B cell (primary cell): ENCODE measurements at regions not wholly inside any gene's neighbourhood (a gene's known extent, or its start where the extent isn't known, plus 50 kb on each side); places are given as distances from the start of the nearest gene placed in this dataset.

ENCODE experiments used
- ATAC-seq: fragments of 200-7000 bp; cut with Tn5 transposase; one replicate; pipeline ENCODE4 v1.10.0; 2021; ENCODE audit warnings: low read depth, mild to moderate bottlenecking, moderate number of reproducible peaks, moderate library complexity
- CTCF ChIA-PET: fragments of 350-600 bp; sonication (Branson Sonifier 250); formaldehyde crosslinking; loops from one replicate; lab custom pipeline; 2021; ENCODE audit warnings: antibody characterized with exemption, inconsistent platforms; lab: Charles Lee
- POLR2A ChIA-PET: fragments of 350-600 bp; sonication (Branson Sonifier 250); formaldehyde crosslinking; loops from one replicate; lab custom pipeline; 2021; ENCODE audit warnings: antibody characterized with exemption; lab: Charles Lee
- DNase-seq: peaks from one replicate; pipeline ENCODE4 v3.0.0; 2013
- H2AFZ ChIP-seq: 2 replicates; pipeline ENCODE4 v1.6.1; 2012; ENCODE audit warnings: mild to moderate bottlenecking, low read depth, low read length; ENCODE audit not compliant: insufficient read depth, poor library complexity, severe bottlenecking
- H3K27ac ChIP-seq, 2 donors: 1 replicate in 1 of 2; 2 replicates in 1 of 2; pipeline ENCODE4 v1.5.1; 2012 to 2013; ENCODE audit warnings: low read length in 2 of 2, mild to moderate bottlenecking in 2 of 2, moderate library complexity in 1 of 2
- H3K27me3 ChIP-seq, 4 experiments: fragments of 200-600 bp in 1 of 4; sonication (generic) in 1 of 4; replicated peaks in 1 of 4; 1 replicate in 2 of 4; 2 replicates in 2 of 4; pipeline versions ENCODE4 v1.6.1 to v1.7.0; 2013 to 2016; ENCODE audit warnings: low read length in 3 of 4, mild to moderate bottlenecking in 2 of 4, mixed read lengths in 1 of 4, moderate library complexity in 1 of 4; ENCODE audit not compliant: insufficient read depth in 4 of 4, control insufficient read depth in 3 of 4; ENCODE audit errors: control extremely low read depth in 1 of 4
- H3K36me3 ChIP-seq, 2 experiments: replicated peaks in 1 of 2; 1 replicate in 1 of 2; 2 replicates in 1 of 2; pipeline versions ENCODE4 v1.6.1 to v1.7.1; 2013; ENCODE audit warnings: low read length in 1 of 2; ENCODE audit not compliant: insufficient read depth in 2 of 2, control insufficient read depth in 1 of 2; ENCODE audit errors: control extremely low read depth in 1 of 2, extremely low read depth in 1 of 2
- H3K4me1 ChIP-seq, 2 donors: fragments of 200-600 bp in 1 of 2; sonication (generic) in 1 of 2; 1 replicate in 1 of 2; 2 replicates in 1 of 2; pipeline versions ENCODE4 v1.5.1 to v1.6.1; 2013 to 2017; ENCODE audit warnings: low read length in 2 of 2; ENCODE audit not compliant: control insufficient read depth in 2 of 2, insufficient read depth in 2 of 2
- H3K4me2 ChIP-seq: replicated peaks from 2 replicates; pipeline ENCODE3; 2012; ENCODE audit warnings: mild to moderate bottlenecking, low read depth, low read length; ENCODE audit not compliant: poor library complexity, severe bottlenecking
- H3K4me3 ChIP-seq, 5 experiments: fragments of 200-600 bp in 1 of 5; sonication (generic) in 1 of 5; 1 replicate in 3 of 5; 2 replicates in 2 of 5; pipeline versions ENCODE4 v1.5.1 to v1.7.0; 2011 to 2016; ENCODE audit warnings: low read length in 4 of 5, mild to moderate bottlenecking in 4 of 5, low read depth in 2 of 5, control low read depth in 1 of 5, moderate library complexity in 1 of 5; ENCODE audit not compliant: insufficient read depth in 1 of 5; ENCODE audit errors: control extremely low read depth in 1 of 5, extremely low read depth in 1 of 5
- H3K79me2 ChIP-seq: fragments of 200-600 bp; sonication (generic); one replicate; pipeline ENCODE4 v1.6.0; 2016; ENCODE audit warnings: low read length; ENCODE audit not compliant: control insufficient read depth, insufficient read depth
- H3K9ac ChIP-seq: fragments of 200-600 bp; sonication (generic); 2 replicates; pipeline ENCODE4 v1.6.1; 2017; ENCODE audit warnings: mild to moderate bottlenecking, low read length, moderate library complexity
- H3K9me3 ChIP-seq, 3 donors: one replicate each; pipeline versions ENCODE4 v1.6.1 to v1.7.1; 2013; ENCODE audit warnings: low read length in 2 of 3; ENCODE audit not compliant: control insufficient read depth in 2 of 3, insufficient read depth in 1 of 3; ENCODE audit errors: control extremely low read depth in 1 of 3
- H4K20me1 ChIP-seq: 2 replicates; pipeline ENCODE4 v1.6.0; 2012; ENCODE audit warnings: mild to moderate bottlenecking, low read length; ENCODE audit not compliant: insufficient read depth, control insufficient read depth, poor library complexity, severe bottlenecking
- H3K27ac Mint-ChIP-seq: one replicate; pipeline ENCODE4 v1.8.0; 2021; ENCODE audit warnings: mixed read lengths
- H3K27me3 Mint-ChIP-seq: one replicate; pipeline ENCODE4 v1.8.0; 2021; ENCODE audit warnings: mixed read lengths
- H3K4me1 Mint-ChIP-seq: one replicate; pipeline ENCODE4 v1.8.0; 2021; ENCODE audit warnings: mixed read lengths
- H3K4me3 Mint-ChIP-seq: one replicate; pipeline ENCODE4 v1.8.0; 2021; ENCODE audit warnings: mixed read lengths
- H3K9me3 Mint-ChIP-seq: one replicate; pipeline ENCODE4 v1.8.0; 2022; ENCODE audit warnings: mixed read lengths; ENCODE audit not compliant: insufficient read depth
- EZH2 ChIP-seq: IDR thresholded peaks from 2 replicates; pipeline ENCODE4 v1.6.1; 2012; ENCODE audit warnings: borderline replicate concordance, low read depth, mild to moderate bottlenecking, moderate library complexity, low read length; ENCODE audit not compliant: insufficient read depth, poor library complexity, severe bottlenecking
- WGBS: methylation state at CpG from one replicate; pipeline ENCODE4 v1.1.5; 2013; ENCODE audit warnings: missing lambda C conversion rate; ENCODE audit not compliant: insufficient coverage; 5-methylcytosine and 5-hydroxymethylcytosine counted together
- intact Hi-C: fragments of 100-400 bp; cut with micrococcal nuclease; formaldehyde crosslinking; loops from one replicate; pipeline ENCODE4 v1.10.0; 2022
- TF ChIP-seq, protein P1 (sequence below): fragments of 200-600 bp; IDR thresholded peaks from one replicate; pipeline ENCODE4 v1.8.0; 2022; ENCODE audit warnings: antibody characterized with exemption, mild to moderate bottlenecking

DNA sequence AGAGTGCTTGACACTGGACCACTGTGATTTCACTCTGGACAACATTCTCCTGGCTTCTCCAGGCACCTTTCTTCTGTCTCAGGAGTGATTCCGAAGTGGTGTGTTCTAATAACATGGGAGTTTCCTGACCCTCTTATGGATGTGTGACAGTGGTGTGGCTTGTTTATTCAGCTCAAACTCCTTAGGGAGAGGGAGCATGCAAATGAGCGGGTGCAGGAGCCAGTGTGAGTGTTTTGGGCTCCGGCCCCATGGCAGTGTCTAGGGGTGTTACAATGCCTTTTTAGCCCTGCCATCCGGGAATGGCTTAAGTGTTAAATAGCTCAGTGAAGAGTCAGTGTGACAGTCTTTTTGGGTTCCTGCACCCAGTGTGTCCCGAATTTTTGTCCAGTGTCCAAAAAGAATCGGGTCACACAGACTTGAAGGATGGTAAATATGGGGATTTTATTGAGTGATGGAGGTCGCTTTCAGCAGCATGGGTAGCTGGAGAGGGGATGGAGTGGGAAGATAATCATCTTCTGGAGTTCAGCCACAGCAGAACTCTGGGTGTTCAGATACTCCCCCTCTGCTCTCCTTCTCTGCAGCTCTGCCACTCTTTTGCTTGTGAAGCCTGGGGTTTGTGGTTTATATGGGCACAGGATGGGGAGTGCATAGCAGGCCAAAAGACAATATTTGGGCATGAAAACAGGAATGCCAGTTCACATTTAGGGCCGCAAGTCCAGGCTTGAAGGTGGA, 928.9 kb upstream of the CITED2 start:
- no peaks in the 10 kb centered on the region for H3K4me1 ChIP-seq
- no peak overlapping the region for H3K4me3 ChIP-seq
- H4K20me1 ChIP-seq: no peaks in the 10 kb centered on the region
- H3K27me3 ChIP-seq: no peaks in the 10 kb centered on the region
- Mint-ChIP-seq H3K9me3 (no peaks in the 10 kb centered on the region), H3K27me3 (peaks cover 4% of the 10 kb centered on the region), H3K27ac (no peak overlapping the region), H3K4me3 (no peak overlapping the region), H3K4me1 (no peaks in the 10 kb centered on the region)
- H3K9me3 ChIP-seq: no peaks in the 10 kb centered on the region
- intact Hi-C loops: no loop called here
- no peaks in the 10 kb centered on the region for H3K79me2 ChIP-seq
- no peak for DNase-seq
- no peaks in the 10 kb centered on the region for H3K36me3 ChIP-seq
- ATAC-seq: no peak
- H3K9ac ChIP-seq: no peak overlapping the region
- H3K4me2 ChIP-seq: no peak overlapping the region
- H2AFZ ChIP-seq: no peak overlapping the region
- WGBS: 91% methylated on average over 6 of the region's 8 CpGs
- ChIA-PET CTCF (no interaction called here), POLR2A (no interaction called here)
- H3K27ac ChIP-seq: no peak overlapping the region
- TF ChIP-seq EZH2: no peak
- TF ChIP-seq, protein P1, sequence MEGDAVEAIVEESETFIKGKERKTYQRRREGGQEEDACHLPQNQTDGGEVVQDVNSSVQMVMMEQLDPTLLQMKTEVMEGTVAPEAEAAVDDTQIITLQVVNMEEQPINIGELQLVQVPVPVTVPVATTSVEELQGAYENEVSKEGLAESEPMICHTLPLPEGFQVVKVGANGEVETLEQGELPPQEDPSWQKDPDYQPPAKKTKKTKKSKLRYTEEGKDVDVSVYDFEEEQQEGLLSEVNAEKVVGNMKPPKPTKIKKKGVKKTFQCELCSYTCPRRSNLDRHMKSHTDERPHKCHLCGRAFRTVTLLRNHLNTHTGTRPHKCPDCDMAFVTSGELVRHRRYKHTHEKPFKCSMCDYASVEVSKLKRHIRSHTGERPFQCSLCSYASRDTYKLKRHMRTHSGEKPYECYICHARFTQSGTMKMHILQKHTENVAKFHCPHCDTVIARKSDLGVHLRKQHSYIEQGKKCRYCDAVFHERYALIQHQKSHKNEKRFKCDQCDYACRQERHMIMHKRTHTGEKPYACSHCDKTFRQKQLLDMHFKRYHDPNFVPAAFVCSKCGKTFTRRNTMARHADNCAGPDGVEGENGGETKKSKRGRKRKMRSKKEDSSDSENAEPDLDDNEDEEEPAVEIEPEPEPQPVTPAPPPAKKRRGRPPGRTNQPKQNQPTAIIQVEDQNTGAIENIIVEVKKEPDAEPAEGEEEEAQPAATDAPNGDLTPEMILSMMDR: no peak

GRCh38 chr6:140300331-140300730, 925.9 kb upstream of the CITED2 start:
- WGBS: no CpG with 5 or more reads among the region's 1 CpG
- no peaks in the 10 kb centered on the region for H3K4me1 Mint-ChIP-seq
- Histone ChIP-seq H3K9me3 (no peaks in the 10 kb centered on the region), H3K27ac (no peak overlapping the region), H3K36me3 (no peaks in the 10 kb centered on the region), H3K4me2 (no peak overlapping the region), H2AFZ (no peak overlapping the region), H3K9ac (no peak overlapping the region), H4K20me1 (no peaks in the 10 kb centered on the region), H3K4me3 (no peak overlapping the region), H3K4me1 (no peaks in the 10 kb centered on the region), H3K79me2 (no peaks in the 10 kb centered on the region), H3K27me3 (no peaks in the 10 kb centered on the region)
- H3K27ac Mint-ChIP-seq: no peak overlapping the region
- H3K27me3 Mint-ChIP-seq: peaks cover 4% of the 10 kb centered on the region
- ChIA-PET POLR2A (no interaction called here), CTCF (interaction anchor here (0.6 kb wide), 1 partner anchor 1254 kb away, joined by 3 read pairs; no protein-coding TSS in a partner anchor)
- TF ChIP-seq EZH2: no peak
- TF ChIP-seq, protein P1: no peak
- DNase-seq (no peak), ATAC-seq (no peak)
- no peak overlapping the region for H3K4me3 Mint-ChIP-seq
- intact Hi-C loops: no loop called here
- no peaks in the 10 kb centered on the region for H3K9me3 Mint-ChIP-seq
